Upper lobe of right lung (tissue), 1 donor: ENCODE measurements at regions not wholly inside any gene's neighbourhood (a gene's known extent, or its start where the extent isn't known, plus 50 kb on each side); places are given as distances from the start of the nearest gene placed in this dataset.

Experiments
- ATAC-seq: fragments of 200-7000 bp; cut with Tn5 transposase; one replicate; pipeline ENCODE4 v1.9.1; 2020; ENCODE audit warnings: mild to moderate bottlenecking, moderate library complexity
- DNase-seq: peaks from one replicate; pipeline ENCODE4 v3.0.0-alpha.2; 2020
- H3K27ac ChIP-seq: fragments of 200-600 bp; one replicate; pipeline ENCODE4 v1.8.0; 2022
- H3K27me3 ChIP-seq: fragments of 200-600 bp; one replicate; pipeline ENCODE4 v1.8.0; 2022; ENCODE audit warnings: mild to moderate bottlenecking
- H3K36me3 ChIP-seq: fragments of 200-600 bp; one replicate; pipeline ENCODE4 v1.8.0; 2022
- H3K4me1 ChIP-seq: fragments of 200-600 bp; one replicate; pipeline ENCODE4 v1.8.0; 2022
- H3K4me3 ChIP-seq: fragments of 200-600 bp; one replicate; pipeline ENCODE4 v1.8.0; 2022; ENCODE audit warnings: mild to moderate bottlenecking
- H3K9me3 ChIP-seq: fragments of 200-600 bp; one replicate; pipeline ENCODE4 v1.8.0; 2022
- CTCF ChIP-seq: fragments of 200-600 bp; IDR thresholded peaks from one replicate; pipeline ENCODE4 v1.8.0; 2022; ENCODE audit warnings: antibody characterized with exemption
- intact Hi-C: fragments of 100-400 bp; cut with DNase I; formaldehyde crosslinking; loops from one replicate; pipeline ENCODE4 v1.11.0; 2022
- donor health status: DM: no; HTN: yes; CAD: no; lungs with severe emphysema.

- intact Hi-C loops: no loop called here
- no peak for TF ChIP-seq CTCF
- Histone ChIP-seq H3K4me1 (no peaks in the 10 kb centered on the region), H3K4me3 (no peak overlapping the region), H3K36me3 (no peaks in the 10 kb centered on the region), H3K27ac (no peak overlapping the region), H3K27me3 (no peaks in the 10 kb centered on the region), H3K9me3 (no peaks in the 10 kb centered on the region)
- no peak for DNase-seq
- ATAC-seq: no peak
Measured at GRCh38 chr2:204353823-204354222, 191.5 kb upstream of the PARD3B start.

DNA sequence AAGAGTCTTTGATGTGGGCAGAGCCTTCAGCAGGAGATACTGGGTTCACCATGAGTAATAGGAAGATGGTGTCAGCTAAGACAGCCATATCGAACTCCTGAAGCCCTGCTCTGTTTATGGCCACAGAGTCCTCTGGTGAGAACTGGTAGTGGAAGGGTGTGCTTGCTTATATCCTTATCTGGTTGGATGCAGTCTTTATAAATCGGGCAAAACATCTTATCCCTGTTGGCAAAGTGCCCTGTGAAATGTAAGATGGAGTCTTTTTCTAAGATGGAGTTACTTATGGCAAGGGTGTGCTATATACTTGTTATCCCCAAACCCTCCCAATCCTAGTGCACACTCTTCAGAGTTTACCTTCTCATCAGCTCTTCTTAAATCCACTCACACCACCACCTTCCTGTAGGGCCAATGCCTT, 190.8 kb upstream of the PARD3B start:
- no peak for TF ChIP-seq CTCF
- no peaks in the 10 kb centered on the region for H3K36me3 ChIP-seq
- DNase-seq: no peak
- intact Hi-C loops: no loop called here
- no peak for ATAC-seq
- H3K4me1 ChIP-seq: no peaks in the 10 kb centered on the region
- H3K4me3 ChIP-seq: no peak overlapping the region
- H3K27me3 ChIP-seq: no peaks in the 10 kb centered on the region
- H3K27ac ChIP-seq: no peak overlapping the region
- no peaks in the 10 kb centered on the region for H3K9me3 ChIP-seq

DNA sequence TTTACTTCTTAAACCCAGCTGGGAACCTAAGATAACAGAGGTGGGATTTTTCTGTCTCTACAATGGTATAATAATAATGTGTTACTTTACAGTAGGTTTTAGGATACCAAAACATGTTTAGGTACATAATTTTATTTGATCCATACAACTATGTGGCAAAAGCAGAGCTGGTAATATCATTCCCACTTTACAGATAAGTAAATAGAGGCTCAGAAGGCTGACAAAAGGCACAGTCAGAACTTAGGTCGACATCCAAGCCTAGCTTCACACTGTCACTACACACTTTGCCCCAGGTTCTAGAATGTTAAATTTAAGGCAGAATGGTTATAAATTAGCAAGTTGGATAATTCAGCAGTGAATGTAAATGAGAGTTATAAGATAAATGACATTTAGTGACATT, 189.6 kb upstream of the PARD3B start:
- H3K9me3 ChIP-seq: no peaks in the 10 kb centered on the region
- ATAC-seq (no peak), DNase-seq (no peak)
- H3K4me1 ChIP-seq: no peaks in the 10 kb centered on the region
- no peak overlapping the region for H3K4me3 ChIP-seq
- no peak overlapping the region for H3K27ac ChIP-seq
- intact Hi-C loops: no loop called here
- H3K27me3 ChIP-seq: no peaks in the 10 kb centered on the region
- no peaks in the 10 kb centered on the region for H3K36me3 ChIP-seq
- no peak for TF ChIP-seq CTCF

DNA sequence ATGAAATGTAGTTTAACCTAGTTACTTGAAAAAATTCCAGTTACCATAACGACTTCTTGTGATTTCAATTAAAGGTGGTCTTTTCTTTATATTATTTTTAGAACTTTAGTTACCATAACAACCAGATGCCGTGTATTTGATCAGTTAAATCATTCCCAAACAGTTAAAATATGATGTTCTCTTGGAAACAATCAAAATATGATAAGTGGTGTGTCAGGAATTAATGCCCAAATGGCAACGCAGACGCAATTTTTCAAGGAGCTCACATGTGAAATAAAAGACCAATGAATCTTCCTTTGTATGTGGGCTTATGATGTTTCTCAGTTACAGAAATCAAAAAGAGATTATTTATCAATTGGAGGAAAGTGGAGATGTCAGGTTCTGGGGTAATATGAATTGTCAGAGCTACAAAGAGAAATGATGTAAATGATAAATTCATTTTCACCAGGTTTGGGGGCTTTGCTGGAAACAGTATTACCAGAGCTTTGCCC, 189.1 kb upstream of the PARD3B start:
- intact Hi-C loops: no loop called here
- Histone ChIP-seq H3K4me3 (no peak overlapping the region), H3K27ac (no peak overlapping the region), H3K36me3 (no peaks in the 10 kb centered on the region), H3K9me3 (no peaks in the 10 kb centered on the region), H3K27me3 (no peaks in the 10 kb centered on the region), H3K4me1 (no peaks in the 10 kb centered on the region)
- no peak for ATAC-seq
- TF ChIP-seq CTCF: no peak
- DNase-seq: no peak

- Histone ChIP-seq H3K36me3 (no peaks in the 10 kb centered on the region), H3K9me3 (no peaks in the 10 kb centered on the region), H3K4me3 (no peak overlapping the region), H3K27me3 (no peaks in the 10 kb centered on the region), H3K27ac (no peak overlapping the region), H3K4me1 (no peaks in the 10 kb centered on the region)
- ATAC-seq (no peak), DNase-seq (no peak)
- no peak for TF ChIP-seq CTCF
- intact Hi-C loops: no loop called here
Measured at GRCh38 chr2:204357286-204357685, 188.0 kb upstream of the PARD3B start.

DNA sequence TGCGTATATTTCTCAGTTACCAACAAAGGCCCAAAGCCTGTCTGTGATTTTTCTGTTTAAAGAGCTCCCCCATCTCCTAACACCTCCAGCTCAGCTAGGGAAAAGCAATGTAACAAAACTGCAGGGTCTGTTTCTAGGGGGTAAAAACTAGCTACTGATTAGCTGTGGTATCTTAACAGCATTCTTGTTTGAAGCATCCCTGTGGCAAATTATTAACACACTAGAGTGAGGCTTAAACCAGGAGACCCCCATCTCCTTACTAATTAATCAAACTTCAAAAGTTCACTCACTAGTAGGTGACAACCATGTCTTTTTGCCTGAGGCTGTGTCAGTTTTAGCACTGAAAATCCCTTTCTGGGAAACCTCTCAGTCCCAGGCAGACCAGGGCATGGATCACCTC, 186.2 kb upstream of the PARD3B start:
- Histone ChIP-seq H3K4me1 (no peaks in the 10 kb centered on the region), H3K9me3 (no peaks in the 10 kb centered on the region), H3K36me3 (no peaks in the 10 kb centered on the region), H3K4me3 (no peak overlapping the region), H3K27ac (no peak overlapping the region), H3K27me3 (no peaks in the 10 kb centered on the region)
- no peak for DNase-seq
- TF ChIP-seq CTCF: no peak
- intact Hi-C loops: no loop called here
- no peak for ATAC-seq
